RPMI8226 (cell line): ENCODE measurements at regions not wholly inside any gene's neighbourhood (a gene's known extent, or its start where the extent isn't known, plus 50 kb on each side); places are given as distances from the start of the nearest gene placed in this dataset.

Experiments used
- DNase-seq: peaks from one replicate; pipeline ENCODE4 v3.0.0-alpha.2; 2015

- no peak for DNase-seq
Measured at GRCh38 chr12:132423820-132424645, 65.9 kb upstream of the FBRSL1 start.

- DNase-seq: no peak
Measured at GRCh38 chr12:132423251-132423819, 66.6 kb upstream of the FBRSL1 start.

- no peak for DNase-seq
Measured at GRCh38 chr12:132422381-132423043, 67.4 kb upstream of the FBRSL1 start.

GRCh38 chr12:132422040-132422380, 67.9 kb upstream of the FBRSL1 start:
- no peak for DNase-seq

- no peak for DNase-seq
Measured at GRCh38 chr12:132419631-132420246, 70.2 kb upstream of the FBRSL1 start.

GRCh38 chr12:132418393-132418925, 71.5 kb upstream of the FBRSL1 start:
- DNase-seq: no peak

GRCh38 chr12:132417741-132418140, 72.2 kb upstream of the FBRSL1 start:
- DNase-seq: no peak

- DNase-seq: no peak
Measured at GRCh38 chr12:132416827-132417226, 73.1 kb upstream of the FBRSL1 start.

GRCh38 chr12:132416121-132416673, 73.8 kb upstream of the FBRSL1 start:
- DNase-seq: no peak

- DNase-seq: no peak
Measured at GRCh38 chr12:132415327-132416120, 74.4 kb upstream of the FBRSL1 start.

GRCh38 chr12:132414634-132415326, 75.2 kb upstream of the FBRSL1 start:
- DNase-seq: peak; percentile 79

GRCh38 chr12:132413931-132414588, 75.9 kb upstream of the FBRSL1 start:
- no peak for DNase-seq

GRCh38 chr12:132411457-132411856, 78.5 kb upstream of the FBRSL1 start:
- no peak for DNase-seq

- no peak for DNase-seq
Measured at GRCh38 chr12:132410849-132411248, 79.1 kb upstream of the FBRSL1 start.

GRCh38 chr12:132410296-132410625, 79.7 kb upstream of the FBRSL1 start:
- no peak for DNase-seq

GRCh38 chr12:132409495-132410295, 80.3 kb upstream of the FBRSL1 start:
- peak; percentile 48 for DNase-seq

- no peak for DNase-seq
Measured at GRCh38 chr12:132408626-132409494, 79.5 kb upstream of the GALNT9 start.

- no peak for DNase-seq
Measured at GRCh38 chr12:132407992-132408391, 78.6 kb upstream of the GALNT9 start.

GRCh38 chr12:132407451-132407961, 78.1 kb upstream of the GALNT9 start:
- DNase-seq: no peak
